ENCODE measurements at regions not wholly inside any gene's neighbourhood (a gene's known extent, or its start where the extent isn't known, plus 50 kb on each side); places are given as distances from the start of the nearest gene placed in this dataset.

DNA sequence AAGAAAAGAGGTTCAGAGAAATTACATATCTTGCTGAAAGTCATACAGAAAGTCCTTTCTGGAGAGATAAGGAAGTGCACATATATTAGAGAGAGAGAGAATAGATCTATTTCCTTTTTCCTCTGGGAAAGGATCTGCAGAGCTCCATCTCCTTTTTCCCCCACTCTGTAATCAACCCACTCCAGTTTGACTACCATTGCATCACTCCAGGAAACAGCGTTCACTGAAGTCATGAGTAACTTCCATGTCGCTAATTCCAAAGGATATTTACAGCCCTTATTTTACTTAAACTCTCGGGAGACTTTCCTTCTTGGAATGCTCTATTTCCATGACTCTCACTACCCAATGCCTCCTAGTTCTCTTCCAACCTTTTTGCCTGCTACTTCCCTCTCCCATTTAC lies 72.5 kb upstream of the PARP11 start:
- DNase-seq: no peak

DNA sequence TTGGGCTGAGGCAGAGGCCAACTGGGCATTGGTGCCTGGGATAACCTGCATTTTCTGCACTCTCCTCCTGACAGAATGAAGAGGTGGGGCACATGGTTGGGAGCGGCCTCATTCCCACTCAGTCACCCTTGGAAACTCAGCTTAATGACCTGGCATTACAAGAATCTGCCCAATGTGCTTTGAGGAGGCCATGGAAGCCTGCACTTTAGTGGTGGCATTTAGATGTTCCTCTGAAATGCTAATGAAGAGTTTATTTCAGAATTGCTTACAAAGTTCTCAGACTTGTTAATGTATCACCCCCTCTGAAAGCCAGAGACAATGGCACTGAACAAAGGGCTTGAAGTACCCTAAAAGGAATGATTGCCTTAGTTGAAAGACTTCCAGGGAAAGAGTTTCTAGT lies 71.4 kb upstream of the PARP11 start:
- no peak for DNase-seq

DNA sequence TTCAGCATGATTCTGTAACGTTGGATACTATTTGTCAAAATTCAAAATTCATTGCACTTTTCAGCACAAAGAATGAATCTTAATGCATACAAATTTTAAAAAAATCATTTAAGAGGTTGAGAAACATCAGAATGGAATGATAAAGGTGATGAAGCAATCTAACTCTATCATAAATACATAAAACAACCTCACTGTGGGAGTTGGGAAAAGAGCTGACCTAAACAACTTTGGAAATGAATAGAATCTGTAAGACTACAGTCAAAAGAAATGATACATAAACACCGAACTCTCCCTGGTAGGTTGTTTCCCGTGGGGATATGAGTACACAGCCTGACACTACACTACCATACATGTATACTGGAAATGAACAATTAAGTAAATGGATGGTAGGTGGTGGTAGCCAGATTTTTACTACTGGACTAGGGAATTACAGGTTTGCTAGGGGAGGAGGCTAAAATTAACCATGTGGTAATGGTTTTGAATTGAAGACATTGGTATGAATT lies 64.9 kb upstream of the PARP11 start:
- no peak for DNase-seq

DNA sequence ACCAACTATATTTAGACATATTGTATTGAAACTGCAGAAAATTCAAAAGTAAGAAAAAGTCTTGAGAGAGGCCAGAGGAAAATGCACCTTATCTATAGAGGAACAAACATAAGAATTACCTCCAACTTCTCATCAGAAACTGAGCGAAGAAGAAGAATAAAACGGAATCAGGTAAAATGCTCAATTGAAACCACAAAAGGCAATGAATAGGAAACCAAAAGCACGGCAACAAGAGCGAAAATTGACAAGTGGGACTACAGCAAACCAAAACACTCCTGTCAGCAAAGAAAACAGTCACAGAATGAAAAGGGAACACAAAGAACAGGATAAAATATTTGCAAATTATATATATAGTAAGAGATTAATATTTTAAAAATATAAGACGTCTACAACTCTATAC lies 61.9 kb upstream of the PARP11 start:
- no peak for DNase-seq

DNA sequence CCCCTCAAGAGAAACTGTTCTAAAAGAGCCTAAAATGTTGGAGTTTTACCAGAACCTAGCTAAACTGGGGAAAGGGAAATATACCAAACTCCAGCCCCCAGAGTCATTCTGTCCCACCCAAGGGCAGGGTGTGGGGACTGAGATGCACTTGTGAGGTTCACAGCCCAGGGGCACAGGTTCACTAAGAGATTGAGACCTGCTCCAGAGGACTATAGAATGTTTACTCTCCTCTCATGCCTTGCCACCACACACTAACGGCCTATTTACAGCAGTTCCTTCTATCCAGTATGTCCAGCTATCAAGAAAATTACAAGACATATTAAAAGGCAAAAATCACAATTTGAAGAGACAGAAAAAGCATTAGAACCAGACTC lies 60.6 kb upstream of the PARP11 start:
- no peak for DNase-seq

DNA sequence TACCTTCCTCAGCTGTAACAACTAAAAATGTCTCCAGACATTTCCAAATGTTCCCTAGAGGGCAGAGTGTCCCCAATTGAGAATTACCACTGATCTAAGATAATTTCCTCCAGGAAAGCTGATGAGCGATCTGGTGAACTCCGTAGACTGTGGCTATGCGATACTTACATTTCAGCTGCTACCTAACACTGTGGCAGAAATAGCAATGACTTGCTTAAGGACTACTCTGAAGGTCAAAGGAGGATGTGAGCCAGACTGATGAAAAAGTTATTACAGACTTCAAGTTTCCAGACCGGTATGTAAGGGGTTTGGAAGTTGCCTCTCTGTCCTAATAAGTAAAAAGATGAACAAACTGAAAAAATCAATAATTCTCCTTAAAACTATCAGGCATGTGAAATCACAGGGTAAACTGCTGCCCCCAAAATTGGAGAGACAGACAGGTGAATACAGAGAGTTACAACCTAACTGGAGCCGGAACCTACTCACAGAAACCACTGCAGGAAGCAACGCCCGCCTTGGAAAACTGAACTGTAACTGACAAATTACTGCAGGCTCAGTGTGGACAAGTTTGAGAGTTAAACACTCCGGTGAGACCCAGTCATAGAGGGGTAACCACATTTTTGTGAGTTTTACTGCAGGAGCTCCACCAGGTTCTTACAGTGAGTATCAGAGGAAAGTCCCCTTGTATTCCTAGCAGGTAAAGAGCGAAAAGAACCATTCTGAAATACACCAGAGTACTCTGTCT lies 60.0 kb upstream of the PARP11 start:
- DNase-seq: no peak

DNA sequence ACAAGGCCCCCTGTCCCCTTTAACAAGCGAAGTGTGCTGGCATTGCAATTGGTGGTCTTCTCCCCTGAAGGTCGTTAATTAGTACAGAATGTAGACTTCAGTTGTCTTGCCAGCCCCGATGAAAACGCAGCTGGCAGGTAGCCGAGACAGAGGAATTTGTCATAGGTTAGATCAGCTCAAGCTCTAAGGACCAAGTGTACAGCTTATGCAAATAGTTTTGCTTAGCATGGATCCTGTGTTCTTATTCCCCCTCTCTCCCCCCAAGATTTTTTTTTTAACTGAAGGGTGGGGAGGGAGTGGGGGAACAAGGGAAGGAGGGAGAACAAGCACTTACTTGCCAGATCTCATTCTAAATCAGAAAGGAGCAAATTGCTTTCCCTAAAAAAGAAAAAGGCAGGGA lies 58.6 kb upstream of the PARP11 start:
- DNase-seq: no peak

DNA sequence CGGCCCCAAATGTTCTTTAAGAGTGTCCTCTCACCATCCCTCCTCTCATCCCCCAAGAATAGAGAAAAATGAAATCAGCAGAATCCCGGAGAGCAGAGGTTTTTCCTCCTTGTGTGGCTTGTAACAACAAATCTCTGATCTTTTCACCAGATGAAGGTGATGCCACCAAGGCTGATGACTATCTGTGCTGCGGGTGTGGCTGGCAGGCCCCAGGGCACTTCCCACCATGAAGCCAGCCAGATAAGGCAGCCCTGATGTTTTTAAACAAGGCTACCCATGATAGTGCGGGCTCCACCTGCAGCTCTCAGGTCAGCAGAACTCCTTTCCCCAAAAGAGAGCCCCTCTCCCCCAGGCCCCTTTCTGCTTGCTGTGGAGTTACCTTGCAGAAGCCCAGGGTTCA lies 58.0 kb upstream of the PARP11 start:
- no peak for DNase-seq

DNA sequence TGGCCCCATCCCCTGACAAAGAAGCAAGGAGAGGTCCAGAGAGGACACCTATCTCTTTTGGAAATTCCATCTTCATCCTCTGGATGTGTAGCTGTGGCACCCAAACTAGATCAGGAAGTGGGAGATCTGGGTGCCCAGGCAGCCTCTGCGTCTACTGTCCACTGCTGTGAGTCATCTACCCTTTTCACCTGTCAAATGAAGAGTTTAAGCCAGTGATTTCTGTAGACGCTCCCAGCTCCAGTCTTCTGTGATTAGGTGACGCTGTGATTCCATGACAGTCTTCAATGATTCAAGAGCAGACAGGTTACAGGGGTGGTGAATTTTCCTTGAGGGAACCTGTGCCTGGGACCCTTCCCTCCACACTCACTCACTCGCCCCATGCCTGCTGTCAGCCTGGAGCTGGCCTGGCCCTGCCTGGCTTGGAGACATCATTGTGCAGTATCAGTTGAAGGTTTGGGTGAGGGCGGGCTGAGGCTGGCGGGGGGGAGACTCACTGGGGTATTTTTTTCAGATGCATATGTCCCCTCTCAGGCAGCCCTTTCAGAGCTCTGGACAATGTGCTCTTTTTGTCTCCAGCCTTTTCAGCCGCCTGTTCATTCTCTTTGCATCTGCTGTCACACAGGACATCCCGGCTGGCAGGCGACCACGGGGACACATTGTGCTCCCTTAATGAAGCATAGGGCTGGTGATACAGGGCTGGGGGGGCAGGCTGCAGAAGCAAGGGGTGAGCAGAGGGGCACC lies 56.8 kb upstream of the PARP11 start:
- DNase-seq: no peak

DNA sequence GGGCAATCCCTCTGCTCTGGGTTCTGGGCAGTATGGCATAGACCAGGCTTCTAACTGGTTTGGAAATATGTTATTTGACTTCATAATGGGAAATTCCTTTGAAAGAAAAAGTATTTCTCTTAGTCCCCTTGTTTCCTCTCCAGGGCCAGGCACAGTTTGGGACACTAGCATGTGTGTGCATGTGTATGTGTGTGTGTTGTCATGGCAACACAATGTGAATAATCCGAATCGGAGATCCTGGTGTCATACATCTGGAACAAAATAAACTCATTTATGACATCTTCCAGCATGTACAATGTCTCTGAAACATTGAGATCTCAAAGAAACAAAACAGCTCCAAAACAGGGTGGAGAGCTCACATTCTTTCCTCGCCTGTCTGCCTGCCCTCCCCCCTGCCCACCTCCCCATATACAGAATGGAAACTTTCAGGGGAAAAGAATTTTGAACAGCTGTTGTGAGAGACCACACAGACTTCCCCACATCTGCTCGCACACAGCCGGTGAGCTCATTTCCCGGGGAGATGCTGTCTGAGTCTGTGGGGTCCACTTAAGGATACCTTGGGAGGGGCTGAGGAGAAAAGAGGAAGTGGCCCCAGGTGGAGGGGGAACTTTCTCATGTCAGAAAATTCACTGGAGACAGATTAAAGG lies 55.5 kb upstream of the PARP11 start:
- no peak for DNase-seq

DNA sequence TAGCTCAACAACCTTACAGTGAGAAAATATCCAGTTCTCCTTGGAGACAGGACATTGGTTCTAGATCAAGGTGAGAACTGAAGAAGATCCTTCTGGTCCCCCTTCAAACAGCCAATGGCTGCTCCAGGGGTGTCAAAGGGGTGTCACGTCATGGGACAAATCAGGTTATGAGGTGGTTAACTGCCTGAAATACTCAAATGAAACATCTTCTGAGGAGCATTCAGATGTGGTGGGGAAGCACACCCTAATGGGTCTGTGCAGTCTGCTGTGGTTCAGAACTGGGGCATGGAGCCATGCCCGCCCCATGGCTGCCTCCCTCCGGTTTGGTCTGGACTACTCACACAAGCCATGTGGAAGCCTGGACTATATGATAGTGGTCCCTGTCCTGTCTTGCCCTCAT lies 52.4 kb upstream of the PARP11 start:
- DNase-seq: no peak

DNA sequence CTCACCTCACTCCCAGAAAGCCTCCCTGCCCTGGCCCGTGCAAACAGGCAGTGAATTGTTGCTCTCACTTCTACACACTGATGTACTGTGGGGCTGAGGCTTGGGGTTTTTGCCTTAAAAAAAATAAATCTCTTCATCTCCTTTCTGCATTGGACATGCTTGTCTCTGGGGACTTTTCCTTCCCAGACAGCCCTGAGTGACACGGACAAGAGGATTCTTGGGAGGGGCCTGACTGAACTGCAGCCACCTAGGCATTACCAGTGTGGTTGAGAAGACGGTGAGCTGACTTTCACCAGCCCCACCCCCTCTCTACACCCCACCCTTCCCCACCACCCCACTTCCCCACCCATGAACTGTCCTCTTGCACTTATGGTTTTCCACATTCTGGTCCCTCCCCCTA lies 51.6 kb upstream of the PARP11 start:
- no peak for DNase-seq

DNA sequence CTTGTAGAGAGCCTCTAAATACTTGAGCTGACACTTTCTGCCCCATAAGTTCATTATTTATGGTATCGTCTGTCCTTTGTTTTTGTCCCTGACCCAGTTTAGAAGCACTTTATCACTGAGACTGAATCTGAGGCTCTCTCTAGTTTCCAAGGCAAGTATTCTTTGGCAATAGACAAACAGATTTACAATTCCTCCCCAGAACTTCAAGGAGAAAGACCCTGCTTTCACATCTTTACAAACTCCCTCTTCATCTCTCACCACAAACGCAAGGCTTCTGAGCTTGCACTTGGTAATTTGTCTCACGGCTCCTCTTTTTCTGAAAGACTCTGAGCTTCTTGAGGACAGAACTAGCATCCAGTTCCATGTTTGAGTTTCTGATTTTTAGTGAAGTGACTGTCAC lies 49.8 kb upstream of the PARP11 start:
- no peak for DNase-seq
